ENCODE measurements at regions not wholly inside any gene's neighbourhood (a gene's known extent, or its start where the extent isn't known, plus 50 kb on each side); places are given as distances from the start of the nearest gene placed in this dataset.
A peak's percentile ranks its signal among the peaks of the same experiment; 100 is the strongest.

DNA sequence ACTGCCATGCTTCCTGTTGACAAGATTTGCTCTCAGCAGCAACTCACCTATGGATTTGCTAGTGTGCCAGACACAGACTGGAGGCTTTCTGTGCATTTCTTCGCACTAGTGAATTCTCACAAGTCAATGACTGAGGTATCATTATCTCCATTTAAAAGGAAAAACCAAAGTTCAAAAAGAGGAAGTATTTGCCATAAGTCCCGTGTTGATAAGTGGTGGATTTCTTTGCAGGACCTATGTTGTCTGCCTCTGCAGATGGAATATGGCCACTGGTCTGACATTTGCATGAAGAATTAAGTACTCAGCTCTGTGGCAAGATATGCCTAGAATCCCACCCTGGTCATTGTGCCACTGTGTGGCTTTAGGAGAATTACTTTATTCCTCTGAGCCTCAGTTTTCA lies 299.6 kb downstream of the PAX3 start (continued):
- TF ChIP-seq POLR2AphosphoS5 (IDR thresholded peaks at IDR 0.05; ENCODE audit: low read depth, low read length) (no peak), YY1 (IDR thresholded peaks at IDR 0.05; ENCODE audit: low read depth) (no peak)

GRCh38 chr2:221997683-221998082 lies 301.1 kb downstream of the PAX3 start:
- Histone ChIP-seq H3K27ac (ENCODE audit: low read depth in 2 of 2, low read length in 1 of 2) (no peak overlapping the region), H3K9me2 (no peaks in the 10 kb centered on the region), H3K9ac (no peak overlapping the region), H3K4me1 (ENCODE audit: control insufficient read depth in 1 of 2, insufficient read depth in 2 of 2, low read depth in 1 of 2, low read length in 1 of 2) (no peaks in the 10 kb centered on the region), H3K4me3 (ENCODE audit: low read depth in 2 of 2, low read length in 1 of 2) (no peak overlapping the region), H4K20me1 (ENCODE audit: insufficient read depth) (no peaks in the 10 kb centered on the region), H3K9me3 (no peaks in the 10 kb centered on the region), H3K36me3 (replicated peaks in 1 of 2; ENCODE audit: control insufficient read depth in 1 of 2, insufficient read depth in 2 of 2, low read length in 1 of 2) (no peaks in the 10 kb centered on the region), H3K79me2 (ENCODE audit: insufficient read depth) (no peaks in the 10 kb centered on the region), H3K27me3 (ENCODE audit: insufficient read depth) (no peaks in the 10 kb centered on the region), H3F3A (replicated peaks; ENCODE audit: insufficient read depth) (no peaks in the 10 kb centered on the region), H2AFZ (ENCODE audit: low read depth) (0 out of 2 replicates have a peak overlapping the region, but pooled peaks have one; percentile 47), H3K4me2 (no peak overlapping the region)
- TF ChIP-seq RXRA (IDR thresholded peaks at IDR 0.05; ENCODE audit: borderline replicate concordance, low read depth) (no peak), TEAD4 (IDR thresholded peaks at IDR 0.05; ENCODE audit: borderline replicate concordance, insufficient read depth) (no peak), CHD2 (IDR thresholded peaks at IDR 0.05; ENCODE audit: low read length, partially characterized antibody) (no peak), EZH2phosphoT487 (IDR thresholded peaks at IDR 0.05; ENCODE audit: borderline replicate concordance, low read depth) (no peak), GATA2 (CRISPR knock-in tag; IDR thresholded peaks at IDR 0.05) (no peak), FOXM1 (IDR thresholded peaks at IDR 0.05; ENCODE audit: low read depth) (no peak), FOSL2 (IDR thresholded peaks at IDR 0.05; ENCODE audit: borderline replicate concordance, low read depth) (no peak), MEF2A (IDR thresholded peaks at IDR 0.05; ENCODE audit: borderline replicate concordance, low read depth) (no peak), RAD21 (IDR thresholded peaks at IDR 0.05; ENCODE audit: low read length) (no peak), MXI1 (IDR thresholded peaks at IDR 0.05; ENCODE audit: low read depth, low read length) (no peak), GABPA (IDR thresholded peaks at IDR 0.05; ENCODE audit: low read depth) (no peak), TAF1 (IDR thresholded peaks at IDR 0.05; ENCODE audit: borderline replicate concordance, low read depth, low read length) (no peak), USF2 (IDR thresholded peaks at IDR 0.05; ENCODE audit: borderline replicate concordance, low read depth, low read length) (no peak)
- TF ChIP-seq, protein P1, sequence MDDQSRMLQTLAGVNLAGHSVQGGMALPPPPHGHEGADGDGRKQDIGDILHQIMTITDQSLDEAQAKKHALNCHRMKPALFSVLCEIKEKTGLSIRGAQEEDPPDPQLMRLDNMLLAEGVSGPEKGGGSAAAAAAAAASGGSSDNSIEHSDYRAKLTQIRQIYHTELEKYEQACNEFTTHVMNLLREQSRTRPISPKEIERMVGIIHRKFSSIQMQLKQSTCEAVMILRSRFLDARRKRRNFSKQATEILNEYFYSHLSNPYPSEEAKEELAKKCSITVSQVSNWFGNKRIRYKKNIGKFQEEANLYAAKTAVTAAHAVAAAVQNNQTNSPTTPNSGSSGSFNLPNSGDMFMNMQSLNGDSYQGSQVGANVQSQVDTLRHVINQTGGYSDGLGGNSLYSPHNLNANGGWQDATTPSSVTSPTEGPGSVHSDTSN (IDR thresholded peaks at IDR 0.05) = no peak
- no peak for DNase-seq
- POLR2A ChIA-PET = no interaction called here
- WGBS (ENCODE audit: low lambda C conversion rate) = 7% methylated on average over 1 of the region's 1 CpG
- CTCF ChIA-PET = interaction anchor here (0.9 to 1.3 kb wide), 2 partner anchors 10 to 14 kb away, joined by 3 read pairs; no protein-coding TSS in a partner anchor
